SK-N-SH (cell line): ENCODE measurements at regions not wholly inside any gene's neighbourhood (a gene's known extent, or its start where the extent isn't known, plus 50 kb on each side); places are given as distances from the start of the nearest gene placed in this dataset.

ENCODE experiments used
- CTCF ChIA-PET: fragments of 300-600, 350-600 bp; formaldehyde crosslinking; extraction: SDS; loops from one replicate; lab custom pipeline; 2021; lab: Yijun Ruan, JAX
- POLR2A ChIA-PET: fragments of 350-600 bp; sonication (Branson Sonifier 250); formaldehyde crosslinking; extraction: SDS; loops from one replicate; lab custom pipeline; 2020; ENCODE audit warnings: antibody characterized with exemption, inconsistent platforms; lab: Yijun Ruan, JAX
- DNase-seq: peaks from one replicate; pipeline ENCODE4 v3.0.0; 2012
- H2AFZ ChIP-seq: fragments of 200-600 bp; sonication (generic); 2 replicates; pipeline ENCODE4 v1.8.1; 2016; ENCODE audit warnings: antibody characterized with exemption, mild to moderate bottlenecking, low read depth
- H3F3A ChIP-seq: fragments of 200-600 bp; sonication (generic); replicated peaks from 2 replicates; pipeline ENCODE3; 2016; ENCODE audit warnings: antibody characterized with exemption, mild to moderate bottlenecking; ENCODE audit not compliant: insufficient read depth
- H3K27ac ChIP-seq, 2 experiments: fragments of 200-500 bp in 1 of 2; fragments of 200-600 bp in 1 of 2; sonication (Bioruptor generic) in 1 of 2; sonication (generic), shearing (Covaris generic) in 1 of 2; 2 replicates each; pipeline versions ENCODE4 v1.5.1 to v1.6.1; 2014 to 2016; ENCODE audit warnings: low read depth in 2 of 2, inconsistent platforms in 1 of 2, low read length in 1 of 2, mild to moderate bottlenecking in 1 of 2, mixed read lengths in 1 of 2
- H3K27me3 ChIP-seq: fragments of 200-600 bp; sonication (generic), shearing (Covaris generic); 2 replicates; pipeline ENCODE4 v1.6.1; 2016; ENCODE audit warnings: mixed run types; ENCODE audit not compliant: insufficient read depth
- H3K36me3 ChIP-seq, 2 experiments: fragments of 200-500 bp in 1 of 2; fragments of 200-600 bp in 1 of 2; sonication (Bioruptor generic) in 1 of 2; sonication (generic) in 1 of 2; replicated peaks in 1 of 2; 2 replicates each; pipeline versions ENCODE3 to v1.5.1; 2014 to 2016; ENCODE audit warnings: low read length in 1 of 2, mild to moderate bottlenecking in 1 of 2; ENCODE audit not compliant: insufficient read depth in 2 of 2, control insufficient read depth in 1 of 2
- H3K4me1 ChIP-seq, 2 experiments: fragments of 200-500 bp in 1 of 2; fragments of 200-600 bp in 1 of 2; sonication (Bioruptor generic) in 1 of 2; sonication (generic), shearing (Covaris generic) in 1 of 2; 2 replicates each; pipeline versions ENCODE4 v1.5.1 to v1.6.1; 2014 to 2016; ENCODE audit warnings: low read depth in 1 of 2, low read length in 1 of 2, mixed run types in 1 of 2; ENCODE audit not compliant: insufficient read depth in 2 of 2, control insufficient read depth in 1 of 2
- H3K4me2 ChIP-seq: fragments of 200-600 bp; sonication (generic), shearing (Covaris generic); 2 replicates; pipeline ENCODE4 v1.6.1; 2017; ENCODE audit warnings: mixed run types
- H3K4me3 ChIP-seq, 2 experiments: fragments of 200-500 bp in 1 of 2; fragments of 200-600 bp in 1 of 2; sonication (Bioruptor generic) in 1 of 2; sonication (generic), shearing (Covaris generic) in 1 of 2; 2 replicates each; pipeline versions ENCODE4 v1.5.1 to v1.8.1; 2014 to 2016; ENCODE audit warnings: low read depth in 2 of 2, inconsistent platforms in 1 of 2, low read length in 1 of 2, mild to moderate bottlenecking in 1 of 2, mixed read lengths in 1 of 2, moderate library complexity in 1 of 2
- H3K79me2 ChIP-seq: fragments of 200-600 bp; sonication (generic); 2 replicates; pipeline ENCODE4 v1.8.1; 2017; ENCODE audit warnings: mild to moderate bottlenecking; ENCODE audit not compliant: insufficient read depth
- H3K9ac ChIP-seq: fragments of 200-600 bp; sonication (generic); 2 replicates; pipeline ENCODE4 v1.6.1; 2017; ENCODE audit warnings: mixed run types
- H3K9me2 ChIP-seq: fragments of 200-600 bp; sonication (generic); 2 replicates; pipeline ENCODE4 v1.6.1; 2017; ENCODE audit warnings: mixed run types
- H3K9me3 ChIP-seq: fragments of 200-600 bp; sonication (generic); 2 replicates; pipeline ENCODE4 v1.6.1; 2017; ENCODE audit warnings: mixed run types, mild to moderate bottlenecking, moderate library complexity
- H4K20me1 ChIP-seq: fragments of 200-600 bp; sonication (generic); 2 replicates; pipeline ENCODE4 v1.6.1; 2017; ENCODE audit warnings: mild to moderate bottlenecking, mixed run types; ENCODE audit not compliant: insufficient read depth
- EZH2phosphoT487 ChIP-seq: fragments of 200-600 bp; sonication (generic); IDR thresholded peaks from 2 replicates; pipeline ENCODE4 v1.6.1; 2017; ENCODE audit warnings: low read depth, mixed run types, mild to moderate bottlenecking, antibody characterized with exemption, moderate library complexity, borderline replicate concordance
- FOXJ3 ChIP-seq: sonication (generic); formaldehyde crosslinking; IDR thresholded peaks from 2 replicates; pipeline ENCODE4 v1.5.1; 2020; ENCODE audit warnings: mild to moderate bottlenecking, missing genetic modification reagents
- GABPA ChIP-seq: IDR thresholded peaks from 2 replicates; pipeline ENCODE4 v1.4.0; 2012; ENCODE audit warnings: low read depth, mild to moderate bottlenecking
- NFIC ChIP-seq: IDR thresholded peaks from 2 replicates; pipeline ENCODE4 v1.4.0; 2012; ENCODE audit warnings: borderline replicate concordance
- NRF1 ChIP-seq: IDR thresholded peaks from 2 replicates; pipeline ENCODE4 v1.6.1; 2012; ENCODE audit warnings: low read depth, mild to moderate bottlenecking, low read length
- POLR2AphosphoS5 ChIP-seq: IDR thresholded peaks from 2 replicates; pipeline ENCODE4 v1.6.1; 2012; ENCODE audit warnings: low read depth, low read length
- RCOR1 ChIP-seq: fragments of 150-350 bp; IDR thresholded peaks from 2 replicates; pipeline ENCODE4 v1.6.1; 2017; ENCODE audit warnings: antibody characterized with exemption, low read length
- RFX5 ChIP-seq: IDR thresholded peaks from 2 replicates; pipeline ENCODE4 v1.6.1; 2012; ENCODE audit warnings: mild to moderate bottlenecking, improper control_type of control experiment, low read length
- SIN3A ChIP-seq: IDR thresholded peaks from 2 replicates; pipeline ENCODE4 v1.6.1; 2012; ENCODE audit warnings: low read depth, mild to moderate bottlenecking, low read length, moderate library complexity, borderline replicate concordance
- TAF1 ChIP-seq: IDR thresholded peaks from 2 replicates; pipeline ENCODE4 v1.6.1; 2012; ENCODE audit warnings: low read depth, mild to moderate bottlenecking, low read length, moderate library complexity, borderline replicate concordance
- TEAD4 ChIP-seq: IDR thresholded peaks from 2 replicates; pipeline ENCODE4 v1.4.0; 2012; ENCODE audit warnings: mild to moderate bottlenecking, borderline replicate concordance; ENCODE audit not compliant: insufficient read depth
- YY1 ChIP-seq: IDR thresholded peaks from 2 replicates; pipeline ENCODE4 v1.4.0; 2012; ENCODE audit warnings: low read depth, mild to moderate bottlenecking
- WGBS: methylation state at CpG from one replicate; pipeline ENCODE4 v1.1.6; 2017; ENCODE audit warnings: low lambda C conversion rate; 5-methylcytosine and 5-hydroxymethylcytosine counted together
- TF ChIP-seq, protein P1 (sequence below): IDR thresholded peaks from 2 replicates; pipeline ENCODE4 v1.6.1; 2012; ENCODE audit warnings: mild to moderate bottlenecking, low read depth, low read length, moderate library complexity
- TF ChIP-seq, protein P2 (sequence below): fragments of 150-350 bp; IDR thresholded peaks from 2 replicates; pipeline ENCODE4 v1.6.1; 2017; ENCODE audit warnings: antibody characterized with exemption, low read length, low read depth, borderline replicate concordance
- TF ChIP-seq, protein P3 (sequence below): IDR thresholded peaks from 2 replicates; pipeline ENCODE4 v1.4.0; 2012; ENCODE audit warnings: low read depth, borderline replicate concordance

DNA sequence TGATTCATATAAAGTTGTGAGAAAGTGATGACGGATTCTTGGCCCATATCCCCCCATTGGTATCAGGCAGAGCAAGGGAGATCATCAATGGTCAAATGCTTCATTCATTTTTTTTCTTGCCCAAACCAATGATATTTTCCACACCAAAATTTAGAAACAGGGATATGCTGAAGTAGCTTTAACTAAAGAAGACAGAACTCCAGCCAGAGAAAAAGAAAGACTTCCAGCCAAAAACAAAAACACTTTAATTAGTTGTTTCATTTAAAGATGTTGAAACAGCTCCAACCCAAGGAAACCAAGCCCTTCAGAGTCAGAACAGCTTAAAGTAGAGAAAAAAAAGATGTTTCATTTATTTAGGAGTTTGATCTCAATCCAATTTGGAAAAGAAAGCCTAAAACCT lies 358.9 kb upstream of the NBEA start:
- no peaks in the 10 kb centered on the region for H3K36me3 ChIP-seq
- H2AFZ ChIP-seq: no peak overlapping the region
- TF ChIP-seq RCOR1: no peak
- TF ChIP-seq, protein P1, sequence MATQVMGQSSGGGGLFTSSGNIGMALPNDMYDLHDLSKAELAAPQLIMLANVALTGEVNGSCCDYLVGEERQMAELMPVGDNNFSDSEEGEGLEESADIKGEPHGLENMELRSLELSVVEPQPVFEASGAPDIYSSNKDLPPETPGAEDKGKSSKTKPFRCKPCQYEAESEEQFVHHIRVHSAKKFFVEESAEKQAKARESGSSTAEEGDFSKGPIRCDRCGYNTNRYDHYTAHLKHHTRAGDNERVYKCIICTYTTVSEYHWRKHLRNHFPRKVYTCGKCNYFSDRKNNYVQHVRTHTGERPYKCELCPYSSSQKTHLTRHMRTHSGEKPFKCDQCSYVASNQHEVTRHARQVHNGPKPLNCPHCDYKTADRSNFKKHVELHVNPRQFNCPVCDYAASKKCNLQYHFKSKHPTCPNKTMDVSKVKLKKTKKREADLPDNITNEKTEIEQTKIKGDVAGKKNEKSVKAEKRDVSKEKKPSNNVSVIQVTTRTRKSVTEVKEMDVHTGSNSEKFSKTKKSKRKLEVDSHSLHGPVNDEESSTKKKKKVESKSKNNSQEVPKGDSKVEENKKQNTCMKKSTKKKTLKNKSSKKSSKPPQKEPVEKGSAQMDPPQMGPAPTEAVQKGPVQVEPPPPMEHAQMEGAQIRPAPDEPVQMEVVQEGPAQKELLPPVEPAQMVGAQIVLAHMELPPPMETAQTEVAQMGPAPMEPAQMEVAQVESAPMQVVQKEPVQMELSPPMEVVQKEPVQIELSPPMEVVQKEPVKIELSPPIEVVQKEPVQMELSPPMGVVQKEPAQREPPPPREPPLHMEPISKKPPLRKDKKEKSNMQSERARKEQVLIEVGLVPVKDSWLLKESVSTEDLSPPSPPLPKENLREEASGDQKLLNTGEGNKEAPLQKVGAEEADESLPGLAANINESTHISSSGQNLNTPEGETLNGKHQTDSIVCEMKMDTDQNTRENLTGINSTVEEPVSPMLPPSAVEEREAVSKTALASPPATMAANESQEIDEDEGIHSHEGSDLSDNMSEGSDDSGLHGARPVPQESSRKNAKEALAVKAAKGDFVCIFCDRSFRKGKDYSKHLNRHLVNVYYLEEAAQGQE: no peak
- TF ChIP-seq TAF1: no peak
- TF ChIP-seq, protein P2, sequence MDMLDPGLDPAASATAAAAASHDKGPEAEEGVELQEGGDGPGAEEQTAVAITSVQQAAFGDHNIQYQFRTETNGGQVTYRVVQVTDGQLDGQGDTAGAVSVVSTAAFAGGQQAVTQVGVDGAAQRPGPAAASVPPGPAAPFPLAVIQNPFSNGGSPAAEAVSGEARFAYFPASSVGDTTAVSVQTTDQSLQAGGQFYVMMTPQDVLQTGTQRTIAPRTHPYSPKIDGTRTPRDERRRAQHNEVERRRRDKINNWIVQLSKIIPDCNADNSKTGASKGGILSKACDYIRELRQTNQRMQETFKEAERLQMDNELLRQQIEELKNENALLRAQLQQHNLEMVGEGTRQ: no peak
- TF ChIP-seq TEAD4: no peak
- no peak for TF ChIP-seq FOXJ3
- no peak for TF ChIP-seq RFX5
- no peak for TF ChIP-seq GABPA
- no peak for TF ChIP-seq EZH2phosphoT487
- no peak for TF ChIP-seq YY1
- TF ChIP-seq, all 33 proteins: peak for 0
- H3K27me3 ChIP-seq: no peaks in the 10 kb centered on the region
- H3K27ac ChIP-seq: no peak overlapping the region; a peak in 1 of 4 replicates
- no peak overlapping the region for H3K4me3 ChIP-seq
- H4K20me1 ChIP-seq: no peaks in the 10 kb centered on the region
- CTCF ChIA-PET: no interaction called here
- no peaks in the 10 kb centered on the region; a peak in 1 of 4 replicates for H3K4me1 ChIP-seq
- peaks cover 7% of the 10 kb centered on the region for H3F3A ChIP-seq
- H3K9me3 ChIP-seq: no peaks in the 10 kb centered on the region
- POLR2A ChIA-PET: no interaction called here
- H3K79me2 ChIP-seq: no peaks in the 10 kb centered on the region
- WGBS: 86% methylated on average over 1 of the region's 1 CpG
- H3K9me2 ChIP-seq: no peaks in the 10 kb centered on the region
- DNase-seq: no peak
- no peak overlapping the region for H3K4me2 ChIP-seq
- H3K9ac ChIP-seq: no peak overlapping the region

DNA sequence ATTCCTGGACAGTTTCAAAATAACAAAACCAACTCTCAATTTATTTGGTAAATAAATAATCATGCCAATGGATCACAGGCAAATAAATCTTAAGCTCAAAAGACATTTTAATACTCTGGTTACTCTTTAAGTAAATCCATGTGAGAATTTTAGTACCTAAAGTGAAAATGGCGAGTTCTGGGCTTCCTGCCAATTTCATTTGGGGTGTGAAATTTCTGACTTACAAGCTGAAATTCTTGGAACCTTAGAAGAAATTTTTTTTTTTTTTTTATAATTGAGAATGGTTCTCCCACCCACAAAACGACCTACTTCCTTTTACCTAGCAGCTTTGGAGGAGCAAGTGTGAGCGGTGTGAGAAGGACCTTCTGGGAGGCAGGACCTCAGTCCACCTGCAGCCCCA lies 354.5 kb upstream of the NBEA start:
- ChIA-PET POLR2A (no interaction called here), CTCF (interaction anchor here (1.8 kb wide), 1 partner anchor 10 kb away, joined by 5 read pairs; no protein-coding TSS in a partner anchor)
- H3K9me2 ChIP-seq: no peaks in the 10 kb centered on the region
- H3K27ac ChIP-seq: no peak overlapping the region
- no peaks in the 10 kb centered on the region for H3K9me3 ChIP-seq
- H2AFZ ChIP-seq: no peak overlapping the region
- no peaks in the 10 kb centered on the region for H3K36me3 ChIP-seq
- no peak for DNase-seq
- WGBS: 60% methylated on average over 3 of the region's 3 CpGs
- no peak for TF ChIP-seq NRF1
- no peak for TF ChIP-seq POLR2AphosphoS5
- no peak for TF ChIP-seq SIN3A
- no peak for TF ChIP-seq NFIC
- TF ChIP-seq, protein P3, sequence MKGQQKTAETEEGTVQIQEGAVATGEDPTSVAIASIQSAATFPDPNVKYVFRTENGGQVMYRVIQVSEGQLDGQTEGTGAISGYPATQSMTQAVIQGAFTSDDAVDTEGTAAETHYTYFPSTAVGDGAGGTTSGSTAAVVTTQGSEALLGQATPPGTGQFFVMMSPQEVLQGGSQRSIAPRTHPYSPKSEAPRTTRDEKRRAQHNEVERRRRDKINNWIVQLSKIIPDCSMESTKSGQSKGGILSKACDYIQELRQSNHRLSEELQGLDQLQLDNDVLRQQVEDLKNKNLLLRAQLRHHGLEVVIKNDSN: no peak
- H3K27me3 ChIP-seq: no peaks in the 10 kb centered on the region
- H3K4me1 ChIP-seq: no peaks in the 10 kb centered on the region; a peak in 1 of 4 replicates
- no peaks in the 10 kb centered on the region for H3F3A ChIP-seq
- H3K4me2 ChIP-seq: no peak overlapping the region
- H3K4me3 ChIP-seq: no peak overlapping the region
- H4K20me1 ChIP-seq: no peaks in the 10 kb centered on the region
- H3K9ac ChIP-seq: no peak overlapping the region
- no peaks in the 10 kb centered on the region for H3K79me2 ChIP-seq
